ENCODE measurements at regions not wholly inside any gene's neighbourhood (a gene's known extent, or its start where the extent isn't known, plus 50 kb on each side); places are given as distances from the start of the nearest gene placed in this dataset.

DNA sequence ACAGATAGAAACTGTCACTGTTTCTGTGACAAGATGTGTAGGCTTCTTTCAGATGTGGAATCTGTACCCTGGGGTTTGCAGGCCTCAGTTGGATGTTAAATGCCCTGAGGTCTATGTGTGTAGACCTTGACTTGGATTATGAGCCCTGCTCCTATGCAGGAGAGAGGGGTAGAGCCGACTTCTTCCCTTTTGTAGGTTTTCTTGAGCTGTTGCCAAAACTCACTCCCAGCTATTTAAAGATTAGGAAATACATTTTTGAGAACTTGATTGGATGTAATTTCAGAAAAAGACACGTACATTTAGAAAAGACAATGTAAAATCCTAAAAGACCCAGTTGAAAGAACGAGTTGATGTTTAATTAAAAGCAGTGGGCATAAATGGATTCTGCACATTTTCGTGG lies 374.8 kb downstream of the SLC4A3 start:
- Histone ChIP-seq H3K27ac (ENCODE audit: extremely low read depth, low read depth, low read length) (no peak overlapping the region), H3K9me3 (ENCODE audit: control insufficient read depth, insufficient read depth, low read depth, low read length) (no peaks in the 10 kb centered on the region), H3K4me3 (ENCODE audit: low read depth, low read length) (no peak overlapping the region), H3K36me3 (ENCODE audit: control insufficient read depth in 2 of 2, insufficient read depth in 1 of 2, low read length in 2 of 2) (no peaks in the 10 kb centered on the region), H3K4me1 (ENCODE audit: control insufficient read depth, insufficient read depth, low read length) (no peaks in the 10 kb centered on the region)
- ChIA-PET POLR2A (no interaction called here), CTCF (interaction anchor here (0.6 to 1.0 kb wide), 3 partner anchors 9 to 1572 kb away, joined by 3 read pairs; no protein-coding TSS in a partner anchor)
- TF ChIP-seq, protein P1, sequence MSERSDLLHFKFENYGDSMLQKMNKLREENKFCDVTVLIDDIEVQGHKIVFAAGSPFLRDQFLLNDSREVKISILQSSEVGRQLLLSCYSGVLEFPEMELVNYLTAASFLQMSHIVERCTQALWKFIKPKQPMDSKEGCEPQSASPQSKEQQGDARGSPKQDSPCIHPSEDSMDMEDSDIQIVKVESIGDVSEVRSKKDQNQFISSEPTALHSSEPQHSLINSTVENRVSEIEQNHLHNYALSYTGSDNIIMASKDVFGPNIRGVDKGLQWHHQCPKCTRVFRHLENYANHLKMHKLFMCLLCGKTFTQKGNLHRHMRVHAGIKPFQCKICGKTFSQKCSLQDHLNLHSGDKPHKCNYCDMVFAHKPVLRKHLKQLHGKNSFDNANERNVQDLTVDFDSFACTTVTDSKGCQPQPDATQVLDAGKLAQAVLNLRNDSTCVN (tag by site-specific recombination; optimal IDR thresholded peaks at IDR 0.05): no peak
- no peak for TF ChIP-seq ZNF37A (tag by site-specific recombination; IDR thresholded peaks at IDR 0.05)
- no peak for TF ChIP-seq ZNF239 (tag by site-specific recombination; IDR thresholded peaks at IDR 0.05)
- TF ChIP-seq, protein P2, sequence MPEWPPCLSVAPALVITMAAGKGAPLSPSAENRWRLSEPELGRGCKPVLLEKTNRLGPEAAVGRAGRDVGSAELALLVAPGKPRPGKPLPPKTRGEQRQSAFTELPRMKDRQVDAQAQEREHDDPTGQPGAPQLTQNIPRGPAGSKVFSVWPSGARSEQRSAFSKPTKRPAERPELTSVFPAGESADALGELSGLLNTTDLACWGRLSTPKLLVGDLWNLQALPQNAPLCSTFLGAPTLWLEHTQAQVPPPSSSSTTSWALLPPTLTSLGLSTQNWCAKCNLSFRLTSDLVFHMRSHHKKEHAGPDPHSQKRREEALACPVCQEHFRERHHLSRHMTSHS (tag by site-specific recombination; IDR thresholded peaks at IDR 0.05): no peak
- TF ChIP-seq FEZF1 (tag by site-specific recombination; IDR thresholded peaks at IDR 0.05): no peak
- TF ChIP-seq ZNF768 (tag by site-specific recombination; IDR thresholded peaks at IDR 0.05): no peak
- TF ChIP-seq HOXA7 (CRISPR knock-in tag; IDR thresholded peaks at IDR 0.05; ENCODE audit: borderline replicate concordance): no peak
- TF ChIP-seq ZNF701 (tag by site-specific recombination; IDR thresholded peaks at IDR 0.05): no peak
- TF ChIP-seq, protein P3, sequence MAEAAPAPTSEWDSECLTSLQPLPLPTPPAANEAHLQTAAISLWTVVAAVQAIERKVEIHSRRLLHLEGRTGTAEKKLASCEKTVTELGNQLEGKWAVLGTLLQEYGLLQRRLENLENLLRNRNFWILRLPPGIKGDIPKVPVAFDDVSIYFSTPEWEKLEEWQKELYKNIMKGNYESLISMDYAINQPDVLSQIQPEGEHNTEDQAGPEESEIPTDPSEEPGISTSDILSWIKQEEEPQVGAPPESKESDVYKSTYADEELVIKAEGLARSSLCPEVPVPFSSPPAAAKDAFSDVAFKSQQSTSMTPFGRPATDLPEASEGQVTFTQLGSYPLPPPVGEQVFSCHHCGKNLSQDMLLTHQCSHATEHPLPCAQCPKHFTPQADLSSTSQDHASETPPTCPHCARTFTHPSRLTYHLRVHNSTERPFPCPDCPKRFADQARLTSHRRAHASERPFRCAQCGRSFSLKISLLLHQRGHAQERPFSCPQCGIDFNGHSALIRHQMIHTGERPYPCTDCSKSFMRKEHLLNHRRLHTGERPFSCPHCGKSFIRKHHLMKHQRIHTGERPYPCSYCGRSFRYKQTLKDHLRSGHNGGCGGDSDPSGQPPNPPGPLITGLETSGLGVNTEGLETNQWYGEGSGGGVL (tag by site-specific recombination; IDR thresholded peaks at IDR 0.05): no peak
- TF ChIP-seq, protein P4, sequence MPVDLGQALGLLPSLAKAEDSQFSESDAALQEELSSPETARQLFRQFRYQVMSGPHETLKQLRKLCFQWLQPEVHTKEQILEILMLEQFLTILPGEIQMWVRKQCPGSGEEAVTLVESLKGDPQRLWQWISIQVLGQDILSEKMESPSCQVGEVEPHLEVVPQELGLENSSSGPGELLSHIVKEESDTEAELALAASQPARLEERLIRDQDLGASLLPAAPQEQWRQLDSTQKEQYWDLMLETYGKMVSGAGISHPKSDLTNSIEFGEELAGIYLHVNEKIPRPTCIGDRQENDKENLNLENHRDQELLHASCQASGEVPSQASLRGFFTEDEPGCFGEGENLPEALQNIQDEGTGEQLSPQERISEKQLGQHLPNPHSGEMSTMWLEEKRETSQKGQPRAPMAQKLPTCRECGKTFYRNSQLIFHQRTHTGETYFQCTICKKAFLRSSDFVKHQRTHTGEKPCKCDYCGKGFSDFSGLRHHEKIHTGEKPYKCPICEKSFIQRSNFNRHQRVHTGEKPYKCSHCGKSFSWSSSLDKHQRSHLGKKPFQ (tag by site-specific recombination; IDR thresholded peaks at IDR 0.05): no peak
- no peak for TF ChIP-seq ZNF621 (tag by site-specific recombination; IDR thresholded peaks at IDR 0.05)
- TF ChIP-seq GLIS1 (tag by site-specific recombination; IDR thresholded peaks at IDR 0.05): no peak
- TF ChIP-seq ZNF121 (tag by site-specific recombination; IDR thresholded peaks at IDR 0.05): no peak
- TF ChIP-seq ZNF571 (tag by site-specific recombination; IDR thresholded peaks at IDR 0.05): no peak
- TF ChIP-seq ZNF660 (tag by site-specific recombination; IDR thresholded peaks at IDR 0.05): no peak
- TF ChIP-seq ZNF433 (tag by site-specific recombination; IDR thresholded peaks at IDR 0.05; ENCODE audit: low read depth): no peak
- TF ChIP-seq SP7 (tag by site-specific recombination; IDR thresholded peaks at IDR 0.05): no peak
- TF ChIP-seq ZNF202 (tag by site-specific recombination; IDR thresholded peaks at IDR 0.05; ENCODE audit: borderline replicate concordance): no peak

DNA sequence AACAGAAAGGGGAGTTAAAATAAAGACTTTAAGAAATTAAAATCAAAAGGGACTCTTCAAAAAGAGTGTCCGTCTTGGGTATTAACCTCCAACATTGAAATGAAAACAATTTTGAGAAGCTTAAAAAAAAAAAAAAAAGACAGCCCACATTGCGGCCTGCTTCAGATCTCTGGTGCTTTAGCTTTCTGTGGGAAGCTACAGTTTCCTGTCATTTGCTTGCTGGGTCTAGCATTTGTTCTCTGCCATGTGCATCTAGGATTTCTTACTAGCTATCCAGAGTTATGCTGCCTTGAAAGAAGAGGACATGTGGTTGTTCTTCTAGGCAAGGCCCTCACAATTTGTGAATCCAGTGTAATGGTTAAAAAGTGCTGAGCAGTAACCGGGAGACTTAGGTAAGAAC lies 375.3 kb downstream of the SLC4A3 start:
- POLR2A ChIA-PET: no interaction called here
- TF ChIP-seq KLF9 (tag by site-specific recombination; IDR thresholded peaks at IDR 0.05; ENCODE audit: low read depth) (no peak), ZNF175 (tag by site-specific recombination; IDR thresholded peaks at IDR 0.05) (no peak), EGR2 (tag by site-specific recombination; IDR thresholded peaks at IDR 0.05; ENCODE audit: low read depth) (no peak), ZNF10 (tag by site-specific recombination; IDR thresholded peaks at IDR 0.05) (no peak), HOXD13 (CRISPR knock-in tag; IDR thresholded peaks at IDR 0.05; ENCODE audit: borderline replicate concordance) (no peak), ZNF223 (tag by site-specific recombination; IDR thresholded peaks at IDR 0.05) (no peak), ZNF785 (tag by site-specific recombination; IDR thresholded peaks at IDR 0.05) (no peak), ZNF473 (tag by site-specific recombination; IDR thresholded peaks at IDR 0.05) (no peak), ZNF777 (tag by site-specific recombination; IDR thresholded peaks at IDR 0.05; ENCODE audit: borderline replicate concordance) (no peak), ZNF132 (tag by site-specific recombination; IDR thresholded peaks at IDR 0.05; ENCODE audit: borderline replicate concordance) (no peak), FEZF1 (tag by site-specific recombination; IDR thresholded peaks at IDR 0.05) (no peak)
- TF ChIP-seq, protein P2 (tag by site-specific recombination; IDR thresholded peaks at IDR 0.05): no peak
- TF ChIP-seq, protein P5, sequence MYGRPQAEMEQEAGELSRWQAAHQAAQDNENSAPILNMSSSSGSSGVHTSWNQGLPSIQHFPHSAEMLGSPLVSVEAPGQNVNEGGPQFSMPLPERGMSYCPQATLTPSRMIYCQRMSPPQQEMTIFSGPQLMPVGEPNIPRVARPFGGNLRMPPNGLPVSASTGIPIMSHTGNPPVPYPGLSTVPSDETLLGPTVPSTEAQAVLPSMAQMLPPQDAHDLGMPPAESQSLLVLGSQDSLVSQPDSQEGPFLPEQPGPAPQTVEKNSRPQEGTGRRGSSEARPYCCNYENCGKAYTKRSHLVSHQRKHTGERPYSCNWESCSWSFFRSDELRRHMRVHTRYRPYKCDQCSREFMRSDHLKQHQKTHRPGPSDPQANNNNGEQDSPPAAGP (tag by site-specific recombination; IDR thresholded peaks at IDR 0.05): no peak
- Histone ChIP-seq H3K36me3 (ENCODE audit: control insufficient read depth in 2 of 2, insufficient read depth in 1 of 2, low read length in 2 of 2) (no peaks in the 10 kb centered on the region), H3K27ac (ENCODE audit: extremely low read depth, low read depth, low read length) (no peak overlapping the region), H3K9me3 (ENCODE audit: control insufficient read depth, insufficient read depth, low read depth, low read length) (no peaks in the 10 kb centered on the region), H3K4me1 (ENCODE audit: control insufficient read depth, insufficient read depth, low read length) (no peaks in the 10 kb centered on the region), H3K4me3 (ENCODE audit: low read depth, low read length) (no peak overlapping the region)
- CTCF ChIA-PET: interaction anchor here (1.0 kb wide), 2 partner anchors 9 to 1571 kb away, joined by 3 read pairs; no protein-coding TSS in a partner anchor
